Endothelial cell of umbilical vein (primary cell): ENCODE measurements at regions not wholly inside any gene's neighbourhood (a gene's known extent, or its start where the extent isn't known, plus 50 kb on each side); places are given as distances from the start of the nearest gene placed in this dataset.

Experiments used
- BruUV-seq: library from RNA; stranded (reverse); fragments of 400-500 nt; replicated peaks from 2 replicates; lab custom pipeline; 2021; lab: Mats Ljungman, UMichigan
- CTCF ChIA-PET: fragments of 300-600, 350-600 bp; sonication (Branson Sonifier 250); formaldehyde crosslinking; loops from one replicate; lab custom pipeline; 2021; ENCODE audit warnings: antibody characterized with exemption, inconsistent platforms; lab: Charles Lee
- POLR2A ChIA-PET: fragments of 300-600, 350-600 bp; sonication (Branson Sonifier 250); formaldehyde crosslinking; loops from one replicate; lab custom pipeline; 2021; ENCODE audit warnings: antibody characterized with exemption, inconsistent platforms; lab: Charles Lee
- DNase-seq: peaks from one replicate; pipeline ENCODE4 v3.0.0-alpha.2; 2011; ENCODE audit warnings: low read depth, low spot score
- FAIRE-seq: peaks from 2 replicates; lab custom pipeline; 2011; peaks lifted over from hg19 to GRCh38; lab: Jason Lieb, UNC
- H2AFZ ChIP-seq: 2 replicates; pipeline ENCODE4 v1.6.0; 2012; ENCODE audit warnings: low read depth, low read length, control low read depth, inconsistent platforms
- H3K27ac ChIP-seq: 2 replicates; pipeline ENCODE4 v1.5.1; 2011; ENCODE audit warnings: low read depth, mild to moderate bottlenecking, control low read depth, low read length, moderate library complexity; ENCODE audit not compliant: insufficient read depth
- H3K27me3 ChIP-seq, 2 experiments: 2 replicates each; pipeline versions ENCODE4 v1.6.0 to v1.6.1; 2011; ENCODE audit warnings: low read length in 2 of 2, mixed read lengths in 1 of 2; ENCODE audit not compliant: control insufficient read depth in 2 of 2, insufficient read depth in 2 of 2
- H3K36me3 ChIP-seq, 2 experiments: 2 replicates in 1 of 2; 3 replicates in 1 of 2; pipeline ENCODE4 v1.5.1; 2011; ENCODE audit warnings: low read length in 2 of 2, mild to moderate bottlenecking in 1 of 2, moderate library complexity in 1 of 2; ENCODE audit not compliant: control insufficient read depth in 2 of 2, insufficient read depth in 2 of 2; ENCODE audit errors: extremely low read depth in 1 of 2
- H3K4me1 ChIP-seq: 3 replicates; pipeline ENCODE4 v1.5.1; 2011; ENCODE audit warnings: mild to moderate bottlenecking, low read length; ENCODE audit not compliant: control insufficient read depth, insufficient read depth; ENCODE audit errors: extremely low read depth
- H3K4me2 ChIP-seq: 2 replicates; pipeline ENCODE4 v1.6.1; 2011; ENCODE audit warnings: low read length, control low read depth, mixed read lengths; ENCODE audit not compliant: insufficient read depth
- H3K4me3 ChIP-seq, 3 experiments: fragments of 200-600 bp in 1 of 3; sonication (generic), shearing (Covaris generic) in 1 of 3; replicated peaks in 1 of 3; 2 replicates each; pipeline ENCODE4 v1.5.1; 2011 to 2016; ENCODE audit warnings: control low read depth in 3 of 3, low read length in 3 of 3, mild to moderate bottlenecking in 2 of 3, inconsistent platforms in 1 of 3, low read depth in 1 of 3, moderate library complexity in 1 of 3; ENCODE audit not compliant: insufficient read depth in 1 of 3
- H3K79me2 ChIP-seq: 2 replicates; pipeline ENCODE4 v1.6.0; 2012; ENCODE audit warnings: low read length, inconsistent platforms; ENCODE audit not compliant: control insufficient read depth, insufficient read depth
- H3K9ac ChIP-seq: replicated peaks from 2 replicates; pipeline ENCODE3; 2011; ENCODE audit warnings: low read length, control low read depth; ENCODE audit not compliant: insufficient read depth; ENCODE audit errors: extremely low read depth
- H3K9me1 ChIP-seq: replicated peaks from 3 replicates; pipeline ENCODE4 v1.6.0; 2011; ENCODE audit warnings: mild to moderate bottlenecking, low read length; ENCODE audit not compliant: control insufficient read depth, insufficient read depth; ENCODE audit errors: extremely low read depth
- H3K9me3 ChIP-seq: replicated peaks from 2 replicates; pipeline ENCODE4 v1.5.1; 2012; ENCODE audit warnings: low read length, inconsistent platforms; ENCODE audit not compliant: control insufficient read depth, insufficient read depth
- H4K20me1 ChIP-seq: replicated peaks from 2 replicates; pipeline ENCODE3; 2011; ENCODE audit warnings: mild to moderate bottlenecking, low read length; ENCODE audit not compliant: control insufficient read depth, insufficient read depth; ENCODE audit errors: extremely low read depth
- CTCF ChIP-seq, 2 donors: IDR thresholded peaks; 1 replicate in 1 of 2; 2 replicates in 1 of 2; pipeline ENCODE4 v1.5.1; 2011; ENCODE audit warnings: low read length in 2 of 2, mild to moderate bottlenecking in 2 of 2, moderate library complexity in 2 of 2, control low read depth in 1 of 2, inconsistent platforms in 1 of 2, low read depth in 1 of 2; ENCODE audit not compliant: insufficient read depth in 1 of 2; ENCODE audit errors: extremely low read depth in 1 of 2
- EZH2 ChIP-seq: IDR thresholded peaks from 2 replicates; pipeline ENCODE4 v1.6.1; 2012; ENCODE audit warnings: borderline replicate concordance, low read depth, mild to moderate bottlenecking, moderate library complexity, low read length, inconsistent platforms; ENCODE audit not compliant: severe bottlenecking
- FOS ChIP-seq: IDR thresholded peaks from 2 replicates; pipeline ENCODE4 v1.6.1; 2011; ENCODE audit warnings: mild to moderate bottlenecking, low read length, moderate library complexity, borderline replicate concordance; ENCODE audit not compliant: insufficient read depth
- GATA2 ChIP-seq: IDR thresholded peaks from 2 replicates; pipeline ENCODE4 v1.7.0; 2011; ENCODE audit warnings: low read depth, mild to moderate bottlenecking, moderate library complexity, mixed read lengths, low read length; ENCODE audit not compliant: insufficient read length, insufficient read depth
- JUN ChIP-seq: IDR thresholded peaks from 2 replicates; pipeline ENCODE4 v1.6.1; 2011; ENCODE audit warnings: borderline replicate concordance, low read depth; ENCODE audit not compliant: insufficient read length, insufficient read depth
- MAX ChIP-seq: IDR thresholded peaks from 2 replicates; pipeline ENCODE4 v1.6.1; 2011; ENCODE audit not compliant: insufficient read depth, insufficient read length
- MYC ChIP-seq: IDR thresholded peaks from one replicate; pipeline ENCODE4 v1.6.1; 2011; ENCODE audit warnings: mild to moderate bottlenecking, low read depth, low read length
- POLR2A ChIP-seq: IDR thresholded peaks from 2 replicates; pipeline ENCODE4 v1.6.1; 2012; ENCODE audit warnings: low read depth, mild to moderate bottlenecking, control low read depth, low read length
- POLR2AphosphoS5 ChIP-seq: IDR thresholded peaks from 2 replicates; pipeline ENCODE4 v1.6.1; 2012; ENCODE audit warnings: low read depth, mild to moderate bottlenecking, control low read depth, low read length, moderate library complexity; ENCODE audit not compliant: insufficient read depth
- dilution Hi-C: fragments of 300-500 bp; cut with MboI; formaldehyde crosslinking; loops from one replicate; pipeline ENCODE4 v1.15.0; 2019; ENCODE audit warnings: low sequenced_read_pairs; ENCODE audit not compliant: extremely low pct_ligation_motif_present
- intact Hi-C: fragments of 100-400 bp; cut with micrococcal nuclease; formaldehyde crosslinking; loops from one replicate; pipeline ENCODE4 v1.10.0; 2022

- no TSS peak for BruUV-seq
- no peaks in the 10 kb centered on the region for H3K9me3 ChIP-seq
- no peak overlapping the region for H3K27ac ChIP-seq
- CTCF ChIA-PET, result interaction anchor here (1.9 kb wide), 1 partner anchor 90 kb away, joined by 6 read pairs; no protein-coding TSS in a partner anchor
- H2AFZ ChIP-seq, result no peak overlapping the region
- no peaks in the 10 kb centered on the region for H3K9me1 ChIP-seq
- H3K36me3 ChIP-seq, result no peaks in the 10 kb centered on the region
- no peak overlapping the region for H3K4me2 ChIP-seq
- intact Hi-C loops (no loop called here), dilution Hi-C loops (no loop called here)
- no peaks in the 10 kb centered on the region for H4K20me1 ChIP-seq
- POLR2A ChIA-PET, result no interaction called here
- no peaks in the 10 kb centered on the region for H3K79me2 ChIP-seq
- no peaks in the 10 kb centered on the region for H3K4me1 ChIP-seq
- no peak for FAIRE-seq
- TF ChIP-seq GATA2, result no peak
- no peak for TF ChIP-seq EZH2
- no peak for TF ChIP-seq CTCF (IDR thresholded peaks at IDR 0.05; ENCODE audit: extremely low read depth in 1 of 2, insufficient read depth in 1 of 2, low read depth in 1 of 2, low read length in 2 of 2)
- no peak for TF ChIP-seq POLR2A
- no peak for TF ChIP-seq MAX
- no peak for TF ChIP-seq POLR2AphosphoS5
- no peak for TF ChIP-seq FOS
- TF ChIP-seq JUN, result no peak
- no peak for TF ChIP-seq MYC
- no peak overlapping the region for H3K9ac ChIP-seq
- no peaks in the 10 kb centered on the region for H3K27me3 ChIP-seq
- no peak overlapping the region for H3K4me3 ChIP-seq
- no peak for DNase-seq
Observed at GRCh38 chr12:124143726-124144125, 151.2 kb upstream of the RFLNA start.
